ENCODE measurements at regions not wholly inside any gene's neighbourhood (a gene's known extent, or its start where the extent isn't known, plus 50 kb on each side); places are given as distances from the start of the nearest gene placed in this dataset.

DNA sequence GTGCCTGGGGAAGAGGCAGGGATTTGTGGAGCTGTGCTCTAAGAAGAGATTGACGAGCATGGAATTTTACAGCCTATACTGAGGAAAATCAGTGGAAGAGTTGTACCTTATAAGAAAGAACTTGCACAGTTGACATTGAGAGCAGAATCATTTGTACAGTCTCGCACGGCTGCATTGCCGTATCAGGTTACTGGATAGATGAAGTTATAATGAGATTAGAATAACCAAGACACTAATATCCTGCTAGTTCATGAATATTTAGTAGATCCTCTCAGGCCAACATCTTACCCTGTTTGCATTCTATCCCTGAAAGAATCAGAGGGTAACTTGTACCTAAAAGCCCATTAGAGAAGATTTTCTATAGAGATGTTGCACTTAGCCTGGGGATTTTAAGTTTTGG, 447.1 kb downstream of the PREX1 start:
- TF ChIP-seq, protein P1, sequence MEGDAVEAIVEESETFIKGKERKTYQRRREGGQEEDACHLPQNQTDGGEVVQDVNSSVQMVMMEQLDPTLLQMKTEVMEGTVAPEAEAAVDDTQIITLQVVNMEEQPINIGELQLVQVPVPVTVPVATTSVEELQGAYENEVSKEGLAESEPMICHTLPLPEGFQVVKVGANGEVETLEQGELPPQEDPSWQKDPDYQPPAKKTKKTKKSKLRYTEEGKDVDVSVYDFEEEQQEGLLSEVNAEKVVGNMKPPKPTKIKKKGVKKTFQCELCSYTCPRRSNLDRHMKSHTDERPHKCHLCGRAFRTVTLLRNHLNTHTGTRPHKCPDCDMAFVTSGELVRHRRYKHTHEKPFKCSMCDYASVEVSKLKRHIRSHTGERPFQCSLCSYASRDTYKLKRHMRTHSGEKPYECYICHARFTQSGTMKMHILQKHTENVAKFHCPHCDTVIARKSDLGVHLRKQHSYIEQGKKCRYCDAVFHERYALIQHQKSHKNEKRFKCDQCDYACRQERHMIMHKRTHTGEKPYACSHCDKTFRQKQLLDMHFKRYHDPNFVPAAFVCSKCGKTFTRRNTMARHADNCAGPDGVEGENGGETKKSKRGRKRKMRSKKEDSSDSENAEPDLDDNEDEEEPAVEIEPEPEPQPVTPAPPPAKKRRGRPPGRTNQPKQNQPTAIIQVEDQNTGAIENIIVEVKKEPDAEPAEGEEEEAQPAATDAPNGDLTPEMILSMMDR (conservative IDR thresholded peaks at IDR 0.05; ENCODE audit: low read depth, low read length) = no peak
- no peak for TF ChIP-seq EZH2 (IDR thresholded peaks at IDR 0.05; ENCODE audit: borderline replicate concordance, low read depth, low read length, poor library complexity, severe bottlenecking)

All from A673 (cell line).